ENCODE measurements at regions not wholly inside any gene's neighbourhood (a gene's known extent, or its start where the extent isn't known, plus 50 kb on each side); places are given as distances from the start of the nearest gene placed in this dataset.

DNA sequence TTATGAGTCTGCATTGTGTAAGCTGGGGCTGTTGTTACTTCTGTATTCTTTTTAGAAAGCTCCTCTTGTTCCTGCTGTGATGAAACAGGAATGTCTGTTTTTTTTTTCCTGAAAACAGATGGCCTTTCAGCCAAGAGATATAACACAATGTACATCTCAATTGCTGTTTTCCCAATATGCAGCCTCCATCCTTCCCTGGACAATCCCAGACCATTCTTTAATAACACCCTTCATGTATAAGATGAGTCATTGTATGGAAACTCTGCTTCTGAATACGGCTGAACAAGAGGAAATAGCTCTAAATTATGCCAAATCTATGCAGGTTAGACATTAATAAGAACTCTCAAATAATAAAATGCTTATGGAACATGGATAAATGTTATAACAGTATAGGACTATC is 60.2 kb upstream of the LRRC4C start:
- TF ChIP-seq, protein P1, sequence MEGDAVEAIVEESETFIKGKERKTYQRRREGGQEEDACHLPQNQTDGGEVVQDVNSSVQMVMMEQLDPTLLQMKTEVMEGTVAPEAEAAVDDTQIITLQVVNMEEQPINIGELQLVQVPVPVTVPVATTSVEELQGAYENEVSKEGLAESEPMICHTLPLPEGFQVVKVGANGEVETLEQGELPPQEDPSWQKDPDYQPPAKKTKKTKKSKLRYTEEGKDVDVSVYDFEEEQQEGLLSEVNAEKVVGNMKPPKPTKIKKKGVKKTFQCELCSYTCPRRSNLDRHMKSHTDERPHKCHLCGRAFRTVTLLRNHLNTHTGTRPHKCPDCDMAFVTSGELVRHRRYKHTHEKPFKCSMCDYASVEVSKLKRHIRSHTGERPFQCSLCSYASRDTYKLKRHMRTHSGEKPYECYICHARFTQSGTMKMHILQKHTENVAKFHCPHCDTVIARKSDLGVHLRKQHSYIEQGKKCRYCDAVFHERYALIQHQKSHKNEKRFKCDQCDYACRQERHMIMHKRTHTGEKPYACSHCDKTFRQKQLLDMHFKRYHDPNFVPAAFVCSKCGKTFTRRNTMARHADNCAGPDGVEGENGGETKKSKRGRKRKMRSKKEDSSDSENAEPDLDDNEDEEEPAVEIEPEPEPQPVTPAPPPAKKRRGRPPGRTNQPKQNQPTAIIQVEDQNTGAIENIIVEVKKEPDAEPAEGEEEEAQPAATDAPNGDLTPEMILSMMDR (conservative IDR thresholded peaks at IDR 0.05; ENCODE audit: low read depth, low read length): no peak
- H3K4me3 ChIP-seq (ENCODE audit: low read depth, low read length): no peak overlapping the region
- no peak for DNase-seq (ENCODE audit: low read depth)

DNA sequence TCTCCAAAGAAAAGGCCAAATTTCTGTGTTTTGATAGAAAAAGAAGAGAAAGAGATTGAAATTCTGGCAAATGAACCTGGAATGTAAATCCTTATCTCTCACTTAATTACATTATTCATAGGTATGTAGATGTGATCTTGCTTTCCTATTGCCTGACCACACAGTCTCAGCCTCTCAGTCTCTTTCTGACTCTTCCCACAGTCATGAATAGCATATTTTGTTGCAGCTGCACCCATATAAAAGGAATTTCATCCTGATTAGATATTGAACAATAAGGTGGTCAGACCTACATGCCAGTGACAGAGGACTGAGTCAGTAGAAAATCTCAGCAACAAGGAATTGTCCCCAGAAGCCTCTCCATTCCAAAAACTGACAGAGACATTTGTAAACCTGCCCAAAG is 62.9 kb upstream of the LRRC4C start:
- no peak for DNase-seq (ENCODE audit: low read depth)
- TF ChIP-seq, protein P1 (conservative IDR thresholded peaks at IDR 0.05; ENCODE audit: low read depth, low read length): no peak
- H3K4me3 ChIP-seq (ENCODE audit: low read depth, low read length): no peak overlapping the region

GRCh38 chr11:41522899-41523672 is 63.6 kb upstream of the LRRC4C start:
- TF ChIP-seq, protein P1 (conservative IDR thresholded peaks at IDR 0.05; ENCODE audit: low read depth, low read length): no peak
- DNase-seq (ENCODE audit: low read depth): no peak
- no peak overlapping the region for H3K4me3 ChIP-seq (ENCODE audit: low read depth, low read length)

DNA sequence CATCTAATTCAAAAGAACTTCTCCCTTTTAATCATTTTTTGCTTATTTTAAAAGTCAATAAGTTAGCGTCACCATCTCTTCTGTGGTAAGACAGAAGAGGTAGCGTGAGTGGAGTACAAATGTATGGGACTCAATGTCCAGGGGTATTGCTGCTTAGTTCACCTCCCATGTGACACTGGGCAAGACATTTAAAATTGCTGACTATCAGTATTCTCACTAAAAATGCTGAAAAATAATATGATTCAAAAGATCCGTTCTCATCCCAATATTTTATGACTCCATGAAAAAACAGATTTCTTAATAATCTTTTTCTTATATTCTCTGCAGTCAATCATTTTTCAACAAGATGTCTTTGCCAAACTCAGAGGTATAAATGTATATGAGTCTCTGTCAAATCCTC is 68.1 kb upstream of the LRRC4C start:
- DNase-seq (ENCODE audit: low read depth): no peak
- TF ChIP-seq, protein P1 (conservative IDR thresholded peaks at IDR 0.05; ENCODE audit: low read depth, low read length): no peak
- H3K4me3 ChIP-seq (ENCODE audit: low read depth, low read length): no peak overlapping the region

DNA sequence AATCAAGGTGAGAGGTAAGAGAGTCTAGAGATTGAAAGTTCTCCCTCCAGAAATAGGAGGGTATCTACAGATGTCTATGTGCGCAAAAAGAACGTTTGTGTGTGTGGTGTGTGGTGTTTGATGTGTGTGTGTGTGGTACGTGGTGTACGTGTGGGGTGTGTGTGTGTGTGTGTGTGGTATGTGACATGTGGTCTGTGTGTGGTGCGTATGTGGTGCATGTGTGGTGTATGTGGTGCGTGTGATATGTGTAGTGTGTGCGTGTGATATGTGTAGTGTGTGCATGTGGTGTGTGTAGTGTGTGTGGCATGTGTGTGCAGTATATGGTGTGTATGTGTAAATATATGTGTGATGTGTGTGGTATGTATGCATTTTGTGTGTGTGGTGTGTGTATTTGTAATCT is 73.0 kb upstream of the LRRC4C start:
- TF ChIP-seq, protein P1 (conservative IDR thresholded peaks at IDR 0.05; ENCODE audit: low read depth, low read length): no peak
- no peak overlapping the region for H3K4me3 ChIP-seq (ENCODE audit: low read depth, low read length)
- no peak for DNase-seq (ENCODE audit: low read depth)

- no peak overlapping the region for H3K4me3 ChIP-seq (ENCODE audit: low read depth, low read length)
- DNase-seq (ENCODE audit: low read depth): no peak
- TF ChIP-seq, protein P1 (conservative IDR thresholded peaks at IDR 0.05; ENCODE audit: low read depth, low read length): no peak
Measured at GRCh38 chr11:41533761-41534160, 74.3 kb upstream of the LRRC4C start.

GRCh38 chr11:41534391-41534790 is 74.9 kb upstream of the LRRC4C start:
- TF ChIP-seq, protein P1 (conservative IDR thresholded peaks at IDR 0.05; ENCODE audit: low read depth, low read length): no peak
- H3K4me3 ChIP-seq (ENCODE audit: low read depth, low read length): no peak overlapping the region
- no peak for DNase-seq (ENCODE audit: low read depth)
